IMR-90 (cell line): ENCODE measurements at regions not wholly inside any gene's neighbourhood (a gene's known extent, or its start where the extent isn't known, plus 50 kb on each side); places are given as distances from the start of the nearest gene placed in this dataset.

ENCODE experiments used
- ATAC-seq: fragments of 200-7000 bp; cut with Tn5 transposase; 2 replicates; pipeline ENCODE4 v1.9.1; 2020; ENCODE audit warnings: low read depth, mild to moderate bottlenecking, moderate library complexity
- BruUV-seq: library from RNA; stranded (reverse); fragments of 400-500 nt; replicated peaks from 2 replicates; lab custom pipeline; 2021; lab: Mats Ljungman, UMichigan
- CTCF ChIA-PET: fragments of 300-600 bp; formaldehyde crosslinking; extraction: SDS; loops from one replicate; lab custom pipeline; 2021; ENCODE audit warnings: antibody characterized with exemption; lab: Yijun Ruan, JAX
- POLR2A ChIA-PET: fragments of 300-600 bp; sonication (Branson Sonifier 250); formaldehyde crosslinking; loops from one replicate; lab custom pipeline; 2022; ENCODE audit warnings: antibody characterized with exemption; ENCODE audit not compliant: unreplicated experiment; lab: Charles Lee
- DNase-seq: peaks from one replicate; pipeline ENCODE4 v3.0.0; 2013
- H2AFZ ChIP-seq: replicated peaks from 2 replicates; pipeline ENCODE3; 2013; ENCODE audit warnings: low read length, mild to moderate bottlenecking; ENCODE audit not compliant: poor library complexity
- H2AK5ac ChIP-seq: 2 replicates; pipeline ENCODE4 v1.6.1; 2013; ENCODE audit warnings: low read depth, low read length, inconsistent platforms
- H2AK9ac ChIP-seq: replicated peaks from 2 replicates; pipeline ENCODE3; 2013; ENCODE audit warnings: mild to moderate bottlenecking, low read depth, low read length, moderate library complexity; ENCODE audit not compliant: poor library complexity
- H2BK120ac ChIP-seq: 2 replicates; pipeline ENCODE4 v1.6.1; 2013; ENCODE audit warnings: low read depth, low read length, inconsistent platforms
- H2BK15ac ChIP-seq: 3 replicates; pipeline ENCODE4 v1.6.1; 2013; ENCODE audit warnings: low read depth, low read length, inconsistent platforms
- H2BK20ac ChIP-seq: 2 replicates; pipeline ENCODE4 v1.6.1; 2013; ENCODE audit warnings: low read depth, mild to moderate bottlenecking, inconsistent platforms, low read length, moderate library complexity
- H2BK5ac ChIP-seq: 2 replicates; pipeline ENCODE4 v1.6.1; 2013; ENCODE audit warnings: mild to moderate bottlenecking, low read depth, low read length, inconsistent platforms; ENCODE audit not compliant: poor library complexity, severe bottlenecking
- H3K14ac ChIP-seq: replicated peaks from 2 replicates; pipeline ENCODE4 v1.6.1; 2013; ENCODE audit warnings: low read depth, low read length, inconsistent platforms
- H3K18ac ChIP-seq: 2 replicates; pipeline ENCODE4 v1.6.1; 2013; ENCODE audit warnings: low read depth, low read length, control low read depth
- H3K23ac ChIP-seq: 2 replicates; pipeline ENCODE4 v1.6.1; 2013; ENCODE audit warnings: low read depth, low read length, inconsistent platforms
- H3K27ac ChIP-seq: 2 replicates; pipeline ENCODE4 v1.5.1; 2013; ENCODE audit warnings: mild to moderate bottlenecking, control low read depth, low read length; ENCODE audit not compliant: insufficient read depth
- H3K27me3 ChIP-seq: 2 replicates; pipeline ENCODE4 v1.6.1; 2013; ENCODE audit warnings: low read length; ENCODE audit not compliant: control insufficient read depth, insufficient read depth
- H3K36me3 ChIP-seq: 2 replicates; pipeline ENCODE4 v1.6.1; 2013; ENCODE audit warnings: low read length, mixed read lengths; ENCODE audit not compliant: control insufficient read depth, insufficient read depth
- H3K4ac ChIP-seq: 2 replicates; pipeline ENCODE4 v1.6.1; 2013; ENCODE audit warnings: low read depth, low read length, inconsistent platforms
- H3K4me1 ChIP-seq: 2 replicates; pipeline ENCODE4 v1.6.1; 2013; ENCODE audit warnings: low read length, mixed read lengths; ENCODE audit not compliant: control insufficient read depth, insufficient read depth
- H3K4me2 ChIP-seq: 2 replicates; pipeline ENCODE4 v1.6.1; 2013; ENCODE audit warnings: low read depth, mild to moderate bottlenecking, control low read depth, low read length, moderate library complexity
- H3K4me3 ChIP-seq: 2 replicates; pipeline ENCODE4 v1.5.1; 2013; ENCODE audit warnings: low read depth, mild to moderate bottlenecking, control low read depth, low read length, moderate library complexity; ENCODE audit not compliant: insufficient read depth
- H3K56ac ChIP-seq: 2 replicates; pipeline ENCODE4 v1.6.1; 2013; ENCODE audit warnings: low read length, inconsistent platforms; ENCODE audit not compliant: insufficient read depth; ENCODE audit errors: extremely low read depth
- H3K79me1 ChIP-seq, 2 experiments: 2 replicates each; pipeline ENCODE4 v1.6.1; 2013; ENCODE audit warnings: low read length in 2 of 2, inconsistent platforms in 1 of 2, low read depth in 1 of 2
- H3K9ac ChIP-seq: 2 replicates; pipeline ENCODE4 v1.6.1; 2013; ENCODE audit warnings: low read depth, low read length, control low read depth
- H3K9me1 ChIP-seq: 2 replicates; pipeline ENCODE4 v1.6.1; 2013; ENCODE audit warnings: low read length, inconsistent platforms; ENCODE audit not compliant: insufficient read depth
- H3K9me3 ChIP-seq: 2 replicates; pipeline ENCODE4 v1.6.1; 2013; ENCODE audit warnings: low read length; ENCODE audit not compliant: control insufficient read depth, insufficient read depth
- H4K20me1 ChIP-seq: 2 replicates; pipeline ENCODE4 v1.6.1; 2013; ENCODE audit warnings: low read length, inconsistent platforms; ENCODE audit not compliant: insufficient read depth
- H4K5ac ChIP-seq: 2 replicates; pipeline ENCODE4 v1.6.1; 2013; ENCODE audit warnings: mild to moderate bottlenecking, low read depth, low read length, control low read depth
- H4K8ac ChIP-seq, 2 experiments: 2 replicates each; pipeline ENCODE4 v1.6.1; 2013; ENCODE audit warnings: low read depth in 2 of 2, low read length in 2 of 2, control low read depth in 1 of 2, inconsistent platforms in 1 of 2
- H4K91ac ChIP-seq: 2 replicates; pipeline ENCODE4 v1.6.1; 2013; ENCODE audit warnings: low read depth, low read length, inconsistent platforms; ENCODE audit not compliant: insufficient read depth
- MAZ ChIP-seq: IDR thresholded peaks from 2 replicates; pipeline ENCODE4 v1.6.1; 2012; ENCODE audit warnings: low read depth, mild to moderate bottlenecking, low read length, improper control_type of control experiment, moderate library complexity, borderline replicate concordance
- SMC3 ChIP-seq: fragments of 150-350 bp; IDR thresholded peaks from 2 replicates; pipeline ENCODE4 v1.6.1; 2016; ENCODE audit warnings: low read depth, mild to moderate bottlenecking, antibody characterized with exemption, low read length, moderate library complexity
- WGBS, 2 experiments: methylation state at CpG; one replicate each; pipeline versions ENCODE4 v1.1.5 to v1.1.7; 2013; ENCODE audit warnings: missing lambda C conversion rate in 2 of 2; ENCODE audit not compliant: insufficient read length in 1 of 2; ENCODE audit errors: extremely low coverage in 2 of 2; 5-methylcytosine and 5-hydroxymethylcytosine counted together
- dilution Hi-C: fragments of 300-500 bp; cut with HindIII; formaldehyde crosslinking; loops from one replicate; pipeline ENCODE4 v1.14.3; 2018; ENCODE audit warnings: low sequenced_read_pairs; ENCODE audit not compliant: unreplicated experiment
- in situ Hi-C: fragments of 300-500 bp; cut with MboI; formaldehyde crosslinking; loops from 3 replicates; pipeline ENCODE4 v1.14.3; 2019; ENCODE audit warnings: low sequenced_read_pairs, inconsistent platforms, mixed read lengths
- intact Hi-C: fragments of 100-400 bp; cut with micrococcal nuclease; formaldehyde crosslinking; loops from 2 replicates; pipeline ENCODE4 v1.10.0; 2022
- TF ChIP-seq, protein P1 (sequence below): fragments of 150-350 bp; IDR thresholded peaks from 2 replicates; pipeline ENCODE4 v1.6.1; 2017; ENCODE audit warnings: mild to moderate bottlenecking, antibody characterized with exemption, low read length, low read depth
- TF ChIP-seq, protein P2 (sequence below): fragments of 150-350 bp; IDR thresholded peaks from 2 replicates; pipeline ENCODE4 v1.6.1; 2016; ENCODE audit warnings: low read depth, mild to moderate bottlenecking, low read length, moderate library complexity, borderline replicate concordance

DNA sequence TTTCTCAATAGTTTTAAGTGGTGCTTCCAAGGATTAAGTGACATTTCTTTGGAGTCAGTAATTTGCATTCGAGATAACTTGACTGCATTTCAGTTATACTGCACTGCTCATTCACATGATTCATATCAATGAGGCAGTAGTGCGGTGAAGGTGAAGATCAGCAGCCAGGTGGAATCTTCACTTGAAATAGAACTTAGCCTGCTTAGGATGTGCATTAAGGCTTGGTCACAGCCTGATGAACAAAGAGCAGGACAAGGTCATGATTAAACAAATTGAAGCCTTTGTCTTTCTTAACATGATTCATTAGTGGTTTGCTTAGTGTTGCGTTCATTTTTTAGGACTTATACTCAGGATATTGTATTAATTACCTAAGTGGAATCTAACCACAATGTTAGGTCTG is 212.1 kb upstream of the GALNTL6 start:
- no peaks in the 10 kb centered on the region for H3K4me1 ChIP-seq
- ChIA-PET POLR2A (no interaction called here), CTCF (no interaction called here)
- H2BK20ac ChIP-seq, result no peak overlapping the region
- no peak for DNase-seq
- H3K9me1 ChIP-seq, result no peaks in the 10 kb centered on the region
- H4K91ac ChIP-seq, result no peak overlapping the region
- no peak overlapping the region for H3K14ac ChIP-seq
- no peak overlapping the region for H4K5ac ChIP-seq
- no peak for ATAC-seq
- H4K8ac ChIP-seq, result no peak overlapping the region
- intact Hi-C loops, result no loop called here
- no peak overlapping the region for H2AFZ ChIP-seq
- no peak overlapping the region for H3K18ac ChIP-seq
- no peak overlapping the region for H3K4me2 ChIP-seq
- WGBS, 2 experiments, result no CpG with 5 or more reads among the region's 3 CpGs
- no peak overlapping the region for H3K27ac ChIP-seq
- no TSS peak for BruUV-seq
- no peak overlapping the region for H2BK15ac ChIP-seq
- no peak overlapping the region for H3K4ac ChIP-seq
- H3K9me3 ChIP-seq, result peaks cover 6% of the 10 kb centered on the region
- no peak overlapping the region for H2BK5ac ChIP-seq
- no peak overlapping the region for H2BK120ac ChIP-seq
- dilution Hi-C loops, result no loop called here
- H4K20me1 ChIP-seq, result no peaks in the 10 kb centered on the region
- H3K27me3 ChIP-seq, result no peaks in the 10 kb centered on the region
- H3K4me3 ChIP-seq, result no peak overlapping the region
- no peak overlapping the region for H3K23ac ChIP-seq
- in situ Hi-C loops, result no loop called here
- TF ChIP-seq SMC3 (no peak), MAZ (no peak)
- TF ChIP-seq, protein P1, sequence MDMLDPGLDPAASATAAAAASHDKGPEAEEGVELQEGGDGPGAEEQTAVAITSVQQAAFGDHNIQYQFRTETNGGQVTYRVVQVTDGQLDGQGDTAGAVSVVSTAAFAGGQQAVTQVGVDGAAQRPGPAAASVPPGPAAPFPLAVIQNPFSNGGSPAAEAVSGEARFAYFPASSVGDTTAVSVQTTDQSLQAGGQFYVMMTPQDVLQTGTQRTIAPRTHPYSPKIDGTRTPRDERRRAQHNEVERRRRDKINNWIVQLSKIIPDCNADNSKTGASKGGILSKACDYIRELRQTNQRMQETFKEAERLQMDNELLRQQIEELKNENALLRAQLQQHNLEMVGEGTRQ, result no peak
- TF ChIP-seq, protein P2, sequence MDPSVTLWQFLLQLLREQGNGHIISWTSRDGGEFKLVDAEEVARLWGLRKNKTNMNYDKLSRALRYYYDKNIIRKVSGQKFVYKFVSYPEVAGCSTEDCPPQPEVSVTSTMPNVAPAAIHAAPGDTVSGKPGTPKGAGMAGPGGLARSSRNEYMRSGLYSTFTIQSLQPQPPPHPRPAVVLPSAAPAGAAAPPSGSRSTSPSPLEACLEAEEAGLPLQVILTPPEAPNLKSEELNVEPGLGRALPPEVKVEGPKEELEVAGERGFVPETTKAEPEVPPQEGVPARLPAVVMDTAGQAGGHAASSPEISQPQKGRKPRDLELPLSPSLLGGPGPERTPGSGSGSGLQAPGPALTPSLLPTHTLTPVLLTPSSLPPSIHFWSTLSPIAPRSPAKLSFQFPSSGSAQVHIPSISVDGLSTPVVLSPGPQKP, result no peak
- H3K36me3 ChIP-seq, result no peaks in the 10 kb centered on the region
- H3K79me1 ChIP-seq, result no peaks in the 10 kb centered on the region
- no peak overlapping the region for H2AK5ac ChIP-seq
- H2AK9ac ChIP-seq, result no peak overlapping the region
- no peak overlapping the region for H3K56ac ChIP-seq
- no peak overlapping the region for H3K9ac ChIP-seq
